ENCODE measurements at regions not wholly inside any gene's neighbourhood (a gene's known extent, or its start where the extent isn't known, plus 50 kb on each side); places are given as distances from the start of the nearest gene placed in this dataset.

DNA sequence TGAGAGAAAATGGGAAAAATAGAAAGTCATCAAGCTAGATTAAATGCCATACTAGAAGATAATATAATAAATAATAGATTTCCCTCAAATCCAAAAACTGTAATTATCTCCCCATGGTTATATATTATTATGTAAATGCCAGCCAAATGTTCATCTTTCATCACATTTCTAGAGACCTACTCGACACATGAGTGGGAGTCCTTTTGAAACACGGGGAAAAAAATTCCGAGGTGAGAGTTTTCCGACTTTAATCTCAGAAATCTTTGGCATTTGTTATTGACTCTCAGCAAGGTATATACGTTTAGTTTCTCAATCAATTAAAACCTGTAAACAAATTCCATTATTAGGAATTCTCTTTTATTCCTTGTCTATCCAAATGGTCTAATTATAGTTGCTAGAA is 465.4 kb upstream of the SMIM31 start:
- no peak for TF ChIP-seq TAF1 (IDR thresholded peaks at IDR 0.05; ENCODE audit: low read depth)
- TF ChIP-seq, protein P1, sequence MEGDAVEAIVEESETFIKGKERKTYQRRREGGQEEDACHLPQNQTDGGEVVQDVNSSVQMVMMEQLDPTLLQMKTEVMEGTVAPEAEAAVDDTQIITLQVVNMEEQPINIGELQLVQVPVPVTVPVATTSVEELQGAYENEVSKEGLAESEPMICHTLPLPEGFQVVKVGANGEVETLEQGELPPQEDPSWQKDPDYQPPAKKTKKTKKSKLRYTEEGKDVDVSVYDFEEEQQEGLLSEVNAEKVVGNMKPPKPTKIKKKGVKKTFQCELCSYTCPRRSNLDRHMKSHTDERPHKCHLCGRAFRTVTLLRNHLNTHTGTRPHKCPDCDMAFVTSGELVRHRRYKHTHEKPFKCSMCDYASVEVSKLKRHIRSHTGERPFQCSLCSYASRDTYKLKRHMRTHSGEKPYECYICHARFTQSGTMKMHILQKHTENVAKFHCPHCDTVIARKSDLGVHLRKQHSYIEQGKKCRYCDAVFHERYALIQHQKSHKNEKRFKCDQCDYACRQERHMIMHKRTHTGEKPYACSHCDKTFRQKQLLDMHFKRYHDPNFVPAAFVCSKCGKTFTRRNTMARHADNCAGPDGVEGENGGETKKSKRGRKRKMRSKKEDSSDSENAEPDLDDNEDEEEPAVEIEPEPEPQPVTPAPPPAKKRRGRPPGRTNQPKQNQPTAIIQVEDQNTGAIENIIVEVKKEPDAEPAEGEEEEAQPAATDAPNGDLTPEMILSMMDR (IDR thresholded peaks at IDR 0.05; ENCODE audit: poor library complexity, severe bottlenecking): no peak
- TF ChIP-seq POLR2AphosphoS5 (IDR thresholded peaks at IDR 0.05): no peak
- Histone ChIP-seq H3K27ac (ENCODE audit: low read length) (no peak overlapping the region), H3K79me2 (replicated peaks; ENCODE audit: insufficient read depth, low read length) (peaks cover 5% of the 10 kb centered on the region), H2AFZ (ENCODE audit: low read depth, low read length) (no peak overlapping the region), H3K4me3 (ENCODE audit: low read length) (no peak overlapping the region), H3K4me2 (ENCODE audit: low read length) (no peak overlapping the region), H3K9ac (ENCODE audit: low read length) (no peak overlapping the region), H3F3A (ENCODE audit: insufficient read depth, low read length, poor library complexity, severe bottlenecking) (no peaks in the 10 kb centered on the region), H3K27me3 (ENCODE audit: insufficient read depth, low read depth, low read length) (no peaks in the 10 kb centered on the region), H3K9me2 (ENCODE audit: insufficient read depth, low read length) (no peaks in the 10 kb centered on the region), H3K36me3 (ENCODE audit: insufficient read depth, low read length) (no peaks in the 10 kb centered on the region), H3K9me3 (ENCODE audit: low read length) (no peaks in the 10 kb centered on the region), H4K20me1 (ENCODE audit: insufficient read depth) (no peaks in the 10 kb centered on the region)

DNA sequence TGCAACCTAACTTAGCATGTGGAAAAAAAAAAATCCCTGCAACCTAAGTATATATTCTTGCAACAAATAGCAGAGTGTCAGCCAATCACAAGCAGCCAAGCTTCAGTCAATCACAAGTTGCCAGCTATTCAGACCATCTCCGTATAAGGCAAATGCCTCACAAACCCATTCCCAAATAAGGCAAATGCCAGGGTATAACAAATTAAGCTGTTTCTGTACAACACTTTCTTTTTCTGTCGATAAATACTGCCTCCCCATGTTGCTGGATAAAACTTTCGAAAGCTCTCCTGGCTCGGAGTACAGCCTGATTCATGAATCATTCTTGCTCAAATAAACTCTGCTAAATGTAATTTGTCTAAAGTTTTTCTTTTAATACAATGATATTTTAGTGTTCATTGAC is 460.7 kb upstream of the SMIM31 start:
- H2AFZ ChIP-seq (ENCODE audit: low read depth, low read length): no peak overlapping the region
- H3K4me2 ChIP-seq (ENCODE audit: low read length): no peak overlapping the region
- H3K9me3 ChIP-seq (ENCODE audit: low read length): no peaks in the 10 kb centered on the region
- peaks cover 7% of the 10 kb centered on the region for H3K79me2 ChIP-seq (replicated peaks; ENCODE audit: insufficient read depth, low read length)
- no peaks in the 10 kb centered on the region for H3K27me3 ChIP-seq (ENCODE audit: insufficient read depth, low read depth, low read length)
- H3K36me3 ChIP-seq (ENCODE audit: insufficient read depth, low read length): no peaks in the 10 kb centered on the region
- H3K9ac ChIP-seq (ENCODE audit: low read length): no peak overlapping the region
- H3K27ac ChIP-seq (ENCODE audit: low read length): no peak overlapping the region
- H3K4me3 ChIP-seq (ENCODE audit: low read length): no peak overlapping the region
- no peaks in the 10 kb centered on the region for H3F3A ChIP-seq (ENCODE audit: insufficient read depth, low read length, poor library complexity, severe bottlenecking)
- H4K20me1 ChIP-seq (ENCODE audit: insufficient read depth): no peaks in the 10 kb centered on the region
- H3K9me2 ChIP-seq (ENCODE audit: insufficient read depth, low read length): no peaks in the 10 kb centered on the region
- TF ChIP-seq RAD21 (conservative IDR thresholded peaks at IDR 0.05) (no peak), EZH2 (IDR thresholded peaks at IDR 0.05; ENCODE audit: borderline replicate concordance, insufficient read depth, low read length, poor library complexity, severe bottlenecking) (no peak), EP300 (conservative IDR thresholded peaks at IDR 0.05; ENCODE audit: poor library complexity, severe bottlenecking) (no peak), TAF1 (IDR thresholded peaks at IDR 0.05; ENCODE audit: low read depth) (no peak)
- TF ChIP-seq, protein P2, sequence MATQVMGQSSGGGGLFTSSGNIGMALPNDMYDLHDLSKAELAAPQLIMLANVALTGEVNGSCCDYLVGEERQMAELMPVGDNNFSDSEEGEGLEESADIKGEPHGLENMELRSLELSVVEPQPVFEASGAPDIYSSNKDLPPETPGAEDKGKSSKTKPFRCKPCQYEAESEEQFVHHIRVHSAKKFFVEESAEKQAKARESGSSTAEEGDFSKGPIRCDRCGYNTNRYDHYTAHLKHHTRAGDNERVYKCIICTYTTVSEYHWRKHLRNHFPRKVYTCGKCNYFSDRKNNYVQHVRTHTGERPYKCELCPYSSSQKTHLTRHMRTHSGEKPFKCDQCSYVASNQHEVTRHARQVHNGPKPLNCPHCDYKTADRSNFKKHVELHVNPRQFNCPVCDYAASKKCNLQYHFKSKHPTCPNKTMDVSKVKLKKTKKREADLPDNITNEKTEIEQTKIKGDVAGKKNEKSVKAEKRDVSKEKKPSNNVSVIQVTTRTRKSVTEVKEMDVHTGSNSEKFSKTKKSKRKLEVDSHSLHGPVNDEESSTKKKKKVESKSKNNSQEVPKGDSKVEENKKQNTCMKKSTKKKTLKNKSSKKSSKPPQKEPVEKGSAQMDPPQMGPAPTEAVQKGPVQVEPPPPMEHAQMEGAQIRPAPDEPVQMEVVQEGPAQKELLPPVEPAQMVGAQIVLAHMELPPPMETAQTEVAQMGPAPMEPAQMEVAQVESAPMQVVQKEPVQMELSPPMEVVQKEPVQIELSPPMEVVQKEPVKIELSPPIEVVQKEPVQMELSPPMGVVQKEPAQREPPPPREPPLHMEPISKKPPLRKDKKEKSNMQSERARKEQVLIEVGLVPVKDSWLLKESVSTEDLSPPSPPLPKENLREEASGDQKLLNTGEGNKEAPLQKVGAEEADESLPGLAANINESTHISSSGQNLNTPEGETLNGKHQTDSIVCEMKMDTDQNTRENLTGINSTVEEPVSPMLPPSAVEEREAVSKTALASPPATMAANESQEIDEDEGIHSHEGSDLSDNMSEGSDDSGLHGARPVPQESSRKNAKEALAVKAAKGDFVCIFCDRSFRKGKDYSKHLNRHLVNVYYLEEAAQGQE (IDR thresholded peaks at IDR 0.05; ENCODE audit: borderline replicate concordance): no peak

DNA sequence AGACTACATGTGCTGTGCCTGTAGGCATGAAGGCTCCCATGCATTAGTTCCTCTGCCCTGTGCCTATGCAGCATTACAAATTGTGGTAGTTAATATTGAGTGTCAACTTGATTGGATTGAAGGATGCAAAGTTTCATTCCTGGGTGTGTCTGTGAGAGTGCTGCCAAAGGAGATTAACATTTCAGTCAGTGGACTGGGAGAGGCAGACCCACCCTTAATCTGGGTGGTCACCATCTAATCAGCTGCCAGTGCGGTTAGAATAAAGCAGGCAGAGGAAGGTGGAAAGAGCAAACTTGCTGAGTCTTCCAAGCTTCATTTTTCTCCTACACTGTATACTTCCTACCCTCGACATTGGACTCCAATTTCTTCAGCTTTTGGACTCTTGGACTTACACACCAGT is 460.2 kb upstream of the SMIM31 start:
- Histone ChIP-seq H4K20me1 (ENCODE audit: insufficient read depth) (no peaks in the 10 kb centered on the region), H2AFZ (ENCODE audit: low read depth, low read length) (no peak overlapping the region), H3F3A (ENCODE audit: insufficient read depth, low read length, poor library complexity, severe bottlenecking) (no peaks in the 10 kb centered on the region), H3K36me3 (ENCODE audit: insufficient read depth, low read length) (no peaks in the 10 kb centered on the region), H3K9me2 (ENCODE audit: insufficient read depth, low read length) (no peaks in the 10 kb centered on the region), H3K27ac (ENCODE audit: low read length) (no peak overlapping the region), H3K79me2 (replicated peaks; ENCODE audit: insufficient read depth, low read length) (peaks cover 9% of the 10 kb centered on the region), H3K27me3 (ENCODE audit: insufficient read depth, low read depth, low read length) (no peaks in the 10 kb centered on the region), H3K4me3 (ENCODE audit: low read length) (no peak overlapping the region), H3K9me3 (ENCODE audit: low read length) (no peaks in the 10 kb centered on the region), H3K9ac (ENCODE audit: low read length) (no peak overlapping the region), H3K4me2 (ENCODE audit: low read length) (no peak overlapping the region)
- TF ChIP-seq, protein P1 (IDR thresholded peaks at IDR 0.05; ENCODE audit: poor library complexity, severe bottlenecking): no peak
- TF ChIP-seq MXI1 (conservative IDR thresholded peaks at IDR 0.05; ENCODE audit: poor library complexity, severe bottlenecking) (no peak), EP300 (conservative IDR thresholded peaks at IDR 0.05; ENCODE audit: poor library complexity, severe bottlenecking) (no peak), POLR2AphosphoS5 (IDR thresholded peaks at IDR 0.05) (no peak), SMC3 (conservative IDR thresholded peaks at IDR 0.05; ENCODE audit: poor library complexity) (no peak), EZH2 (IDR thresholded peaks at IDR 0.05; ENCODE audit: borderline replicate concordance, insufficient read depth, low read length, poor library complexity, severe bottlenecking) (no peak), RAD21 (conservative IDR thresholded peaks at IDR 0.05) (no peak), TAF1 (IDR thresholded peaks at IDR 0.05; ENCODE audit: low read depth) (no peak)
- TF ChIP-seq, protein P2 (IDR thresholded peaks at IDR 0.05; ENCODE audit: borderline replicate concordance): no peak
